GM23338 (cell line): ENCODE measurements at regions not wholly inside any gene's neighbourhood (a gene's known extent, or its start where the extent isn't known, plus 50 kb on each side); places are given as distances from the start of the nearest gene placed in this dataset.

ENCODE experiments used
- ATAC-seq: fragments of 200-7000 bp; cut with Tn5 transposase; 3 replicates; pipeline ENCODE4 v1.9.1; 2020
- DNase-seq: peaks from one replicate; pipeline ENCODE4 v3.0.0-alpha.2; 2015; ENCODE audit warnings: low spot score
- H2AFZ ChIP-seq: fragments of 200-600 bp; sonication (generic); 2 replicates; pipeline ENCODE4 v1.8.0; 2016; ENCODE audit warnings: antibody characterized with exemption, mild to moderate bottlenecking, moderate library complexity
- H3F3A ChIP-seq: fragments of 200-600 bp; sonication (generic); replicated peaks from 2 replicates; pipeline ENCODE4 v1.8.0; 2017; ENCODE audit warnings: antibody characterized with exemption, mixed run types, low read depth
- H3K27ac ChIP-seq: fragments of 200-600 bp; sonication (generic); 2 replicates; pipeline ENCODE4 v1.6.1; 2016; ENCODE audit warnings: low read depth
- H3K27me3 ChIP-seq: fragments of 200-600 bp; sonication (generic); 2 replicates; pipeline ENCODE4 v1.8.0; 2016; ENCODE audit warnings: mild to moderate bottlenecking, mixed run types, moderate library complexity; ENCODE audit not compliant: insufficient read depth
- H3K36me3 ChIP-seq: fragments of 200-600 bp; sonication (generic); 2 replicates; pipeline ENCODE4 v1.8.0; 2016; ENCODE audit warnings: mild to moderate bottlenecking; ENCODE audit not compliant: insufficient read depth
- H3K4me1 ChIP-seq: fragments of 200-600 bp; sonication (generic); 2 replicates; pipeline ENCODE4 v1.8.0; 2016; ENCODE audit warnings: mild to moderate bottlenecking, moderate library complexity; ENCODE audit not compliant: insufficient read depth
- H3K4me2 ChIP-seq: fragments of 200-600 bp; sonication (generic); 2 replicates; pipeline ENCODE4 v1.7.1; 2017; ENCODE audit warnings: mixed run types
- H3K4me3 ChIP-seq: fragments of 200-600 bp; sonication (generic); 2 replicates; pipeline ENCODE4 v1.6.1; 2016; ENCODE audit warnings: mixed run types
- H3K79me2 ChIP-seq: fragments of 200-600 bp; sonication (generic); replicated peaks from 2 replicates; pipeline ENCODE4 v1.8.0; 2017; ENCODE audit warnings: mild to moderate bottlenecking; ENCODE audit not compliant: insufficient read depth
- H3K9me2 ChIP-seq: fragments of 200-600 bp; sonication (generic); 2 replicates; pipeline ENCODE4 v1.8.0; 2017; ENCODE audit not compliant: insufficient read depth
- H4K20me1 ChIP-seq: fragments of 200-600 bp; sonication (generic); replicated peaks from 2 replicates; pipeline ENCODE4 v1.8.0; 2017; ENCODE audit warnings: mild to moderate bottlenecking; ENCODE audit not compliant: insufficient read depth
- H3K27ac Mint-ChIP-seq: 2 replicates; pipeline ENCODE4 v1.8.0; 2020; ENCODE audit warnings: inconsistent platforms, mild to moderate bottlenecking, moderate library complexity, mixed read lengths
- H3K27me3 Mint-ChIP-seq: 3 replicates; pipeline ENCODE4 v1.8.0; 2022; ENCODE audit warnings: low read depth, mild to moderate bottlenecking, moderate library complexity, mixed read lengths, inconsistent platforms; ENCODE audit not compliant: insufficient read depth, poor library complexity
- H3K36me3 Mint-ChIP-seq: 3 replicates; pipeline ENCODE4 v1.8.0; 2021; ENCODE audit warnings: low read depth, mild to moderate bottlenecking, inconsistent platforms, moderate library complexity, mixed read lengths
- H3K4me1 Mint-ChIP-seq: 3 replicates; pipeline ENCODE4 v1.8.0; 2020; ENCODE audit warnings: mild to moderate bottlenecking, inconsistent platforms, mixed read lengths
- H3K4me3 Mint-ChIP-seq: 3 replicates; pipeline ENCODE4 v1.8.0; 2021; ENCODE audit warnings: moderate library complexity, mild to moderate bottlenecking, inconsistent platforms, mixed read lengths
- H3K9me3 Mint-ChIP-seq: 3 replicates; pipeline ENCODE4 v1.8.0; 2020; ENCODE audit warnings: moderate library complexity, mild to moderate bottlenecking, inconsistent platforms, mixed read lengths
- EZH2 ChIP-seq: fragments of 200-600 bp; sonication (generic); IDR thresholded peaks from one replicate; pipeline ENCODE4 v1.8.0; 2017; ENCODE audit warnings: antibody characterized with exemption, mild to moderate bottlenecking, low read depth; ENCODE audit not compliant: unreplicated experiment
- EZH2phosphoT487 ChIP-seq: fragments of 200-600 bp; sonication (generic); IDR thresholded peaks from one replicate; pipeline ENCODE4 v1.8.1; 2018; ENCODE audit warnings: antibody characterized with exemption; ENCODE audit not compliant: unreplicated experiment
- NANOG ChIP-seq: IDR thresholded peaks from 2 replicates; pipeline ENCODE4 v1.6.1; 2016; ENCODE audit warnings: antibody characterized with exemption, borderline replicate concordance
- POLR2AphosphoS5 ChIP-seq: IDR thresholded peaks from 2 replicates; pipeline ENCODE4 v1.6.1; 2016; ENCODE audit warnings: antibody characterized with exemption, low read depth
- STAT1 ChIP-seq: IDR thresholded peaks from one replicate; pipeline ENCODE4 v1.6.1; 2016; ENCODE audit warnings: antibody characterized with exemption; ENCODE audit not compliant: unreplicated experiment
- ZNF114 ChIP-seq: fragments of 250-450 bp; sonication (Bioruptor Pico); IDR thresholded peaks from 2 replicates; pipeline ENCODE4 v1.5.0; 2020; ENCODE audit warnings: mild to moderate bottlenecking, moderate library complexity
- TF ChIP-seq, protein P1 (sequence below): IDR thresholded peaks from one replicate; pipeline ENCODE4 v1.6.1; 2018; ENCODE audit warnings: antibody characterized with exemption; ENCODE audit not compliant: unreplicated experiment
- TF ChIP-seq, protein P2 (sequence below): fragments of 250-450 bp; sonication (Bioruptor Pico); IDR thresholded peaks from 2 replicates; pipeline ENCODE4 v1.5.0; 2020; ENCODE audit warnings: mild to moderate bottlenecking, moderate library complexity

DNA sequence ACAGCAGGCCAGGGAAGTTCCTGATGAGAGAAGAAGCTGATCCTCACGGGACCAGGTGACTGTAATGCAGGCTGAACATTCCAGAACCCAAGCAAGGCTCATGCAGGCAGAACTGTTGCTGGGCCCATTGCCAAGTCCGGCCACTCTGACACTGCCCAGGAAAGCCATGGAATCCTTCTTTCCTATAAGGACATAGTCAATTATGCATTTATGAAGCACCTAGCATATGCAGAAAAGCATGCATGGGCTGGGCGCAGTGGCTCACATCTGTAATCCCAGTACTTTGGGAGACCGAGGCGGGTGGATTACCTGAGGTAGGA, 83.7 kb upstream of the SLC1A3 start:
- H3K27me3 Mint-ChIP-seq: peaks cover 5% of the 10 kb centered on the region

More for the DNA sequence above, 83.7 kb upstream of the SLC1A3 start:
- H3K4me2 ChIP-seq: no peak overlapping the region
- ATAC-seq: no peak
- no peaks in the 10 kb centered on the region for H3K36me3 Mint-ChIP-seq
- peaks cover 10% of the 10 kb centered on the region for H3K9me2 ChIP-seq
- no peaks in the 10 kb centered on the region for H3K36me3 ChIP-seq
- H3K4me3 Mint-ChIP-seq: no peak overlapping the region
- no peaks in the 10 kb centered on the region for H3K79me2 ChIP-seq
- no peaks in the 10 kb centered on the region for H4K20me1 ChIP-seq
- H3K9me3 Mint-ChIP-seq: no peaks in the 10 kb centered on the region
- no peak overlapping the region for H3K27ac ChIP-seq
- H3K4me3 ChIP-seq: no peak overlapping the region
- no peak overlapping the region for H3K27ac Mint-ChIP-seq
- H3F3A ChIP-seq: no peaks in the 10 kb centered on the region
- H3K4me1 ChIP-seq: no peaks in the 10 kb centered on the region
- TF ChIP-seq EZH2 (no peak), POLR2AphosphoS5 (no peak), STAT1 (no peak), NANOG (no peak), EZH2phosphoT487 (no peak), ZNF114 (no peak)
- TF ChIP-seq, protein P1, sequence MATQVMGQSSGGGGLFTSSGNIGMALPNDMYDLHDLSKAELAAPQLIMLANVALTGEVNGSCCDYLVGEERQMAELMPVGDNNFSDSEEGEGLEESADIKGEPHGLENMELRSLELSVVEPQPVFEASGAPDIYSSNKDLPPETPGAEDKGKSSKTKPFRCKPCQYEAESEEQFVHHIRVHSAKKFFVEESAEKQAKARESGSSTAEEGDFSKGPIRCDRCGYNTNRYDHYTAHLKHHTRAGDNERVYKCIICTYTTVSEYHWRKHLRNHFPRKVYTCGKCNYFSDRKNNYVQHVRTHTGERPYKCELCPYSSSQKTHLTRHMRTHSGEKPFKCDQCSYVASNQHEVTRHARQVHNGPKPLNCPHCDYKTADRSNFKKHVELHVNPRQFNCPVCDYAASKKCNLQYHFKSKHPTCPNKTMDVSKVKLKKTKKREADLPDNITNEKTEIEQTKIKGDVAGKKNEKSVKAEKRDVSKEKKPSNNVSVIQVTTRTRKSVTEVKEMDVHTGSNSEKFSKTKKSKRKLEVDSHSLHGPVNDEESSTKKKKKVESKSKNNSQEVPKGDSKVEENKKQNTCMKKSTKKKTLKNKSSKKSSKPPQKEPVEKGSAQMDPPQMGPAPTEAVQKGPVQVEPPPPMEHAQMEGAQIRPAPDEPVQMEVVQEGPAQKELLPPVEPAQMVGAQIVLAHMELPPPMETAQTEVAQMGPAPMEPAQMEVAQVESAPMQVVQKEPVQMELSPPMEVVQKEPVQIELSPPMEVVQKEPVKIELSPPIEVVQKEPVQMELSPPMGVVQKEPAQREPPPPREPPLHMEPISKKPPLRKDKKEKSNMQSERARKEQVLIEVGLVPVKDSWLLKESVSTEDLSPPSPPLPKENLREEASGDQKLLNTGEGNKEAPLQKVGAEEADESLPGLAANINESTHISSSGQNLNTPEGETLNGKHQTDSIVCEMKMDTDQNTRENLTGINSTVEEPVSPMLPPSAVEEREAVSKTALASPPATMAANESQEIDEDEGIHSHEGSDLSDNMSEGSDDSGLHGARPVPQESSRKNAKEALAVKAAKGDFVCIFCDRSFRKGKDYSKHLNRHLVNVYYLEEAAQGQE: no peak
- TF ChIP-seq, protein P2, sequence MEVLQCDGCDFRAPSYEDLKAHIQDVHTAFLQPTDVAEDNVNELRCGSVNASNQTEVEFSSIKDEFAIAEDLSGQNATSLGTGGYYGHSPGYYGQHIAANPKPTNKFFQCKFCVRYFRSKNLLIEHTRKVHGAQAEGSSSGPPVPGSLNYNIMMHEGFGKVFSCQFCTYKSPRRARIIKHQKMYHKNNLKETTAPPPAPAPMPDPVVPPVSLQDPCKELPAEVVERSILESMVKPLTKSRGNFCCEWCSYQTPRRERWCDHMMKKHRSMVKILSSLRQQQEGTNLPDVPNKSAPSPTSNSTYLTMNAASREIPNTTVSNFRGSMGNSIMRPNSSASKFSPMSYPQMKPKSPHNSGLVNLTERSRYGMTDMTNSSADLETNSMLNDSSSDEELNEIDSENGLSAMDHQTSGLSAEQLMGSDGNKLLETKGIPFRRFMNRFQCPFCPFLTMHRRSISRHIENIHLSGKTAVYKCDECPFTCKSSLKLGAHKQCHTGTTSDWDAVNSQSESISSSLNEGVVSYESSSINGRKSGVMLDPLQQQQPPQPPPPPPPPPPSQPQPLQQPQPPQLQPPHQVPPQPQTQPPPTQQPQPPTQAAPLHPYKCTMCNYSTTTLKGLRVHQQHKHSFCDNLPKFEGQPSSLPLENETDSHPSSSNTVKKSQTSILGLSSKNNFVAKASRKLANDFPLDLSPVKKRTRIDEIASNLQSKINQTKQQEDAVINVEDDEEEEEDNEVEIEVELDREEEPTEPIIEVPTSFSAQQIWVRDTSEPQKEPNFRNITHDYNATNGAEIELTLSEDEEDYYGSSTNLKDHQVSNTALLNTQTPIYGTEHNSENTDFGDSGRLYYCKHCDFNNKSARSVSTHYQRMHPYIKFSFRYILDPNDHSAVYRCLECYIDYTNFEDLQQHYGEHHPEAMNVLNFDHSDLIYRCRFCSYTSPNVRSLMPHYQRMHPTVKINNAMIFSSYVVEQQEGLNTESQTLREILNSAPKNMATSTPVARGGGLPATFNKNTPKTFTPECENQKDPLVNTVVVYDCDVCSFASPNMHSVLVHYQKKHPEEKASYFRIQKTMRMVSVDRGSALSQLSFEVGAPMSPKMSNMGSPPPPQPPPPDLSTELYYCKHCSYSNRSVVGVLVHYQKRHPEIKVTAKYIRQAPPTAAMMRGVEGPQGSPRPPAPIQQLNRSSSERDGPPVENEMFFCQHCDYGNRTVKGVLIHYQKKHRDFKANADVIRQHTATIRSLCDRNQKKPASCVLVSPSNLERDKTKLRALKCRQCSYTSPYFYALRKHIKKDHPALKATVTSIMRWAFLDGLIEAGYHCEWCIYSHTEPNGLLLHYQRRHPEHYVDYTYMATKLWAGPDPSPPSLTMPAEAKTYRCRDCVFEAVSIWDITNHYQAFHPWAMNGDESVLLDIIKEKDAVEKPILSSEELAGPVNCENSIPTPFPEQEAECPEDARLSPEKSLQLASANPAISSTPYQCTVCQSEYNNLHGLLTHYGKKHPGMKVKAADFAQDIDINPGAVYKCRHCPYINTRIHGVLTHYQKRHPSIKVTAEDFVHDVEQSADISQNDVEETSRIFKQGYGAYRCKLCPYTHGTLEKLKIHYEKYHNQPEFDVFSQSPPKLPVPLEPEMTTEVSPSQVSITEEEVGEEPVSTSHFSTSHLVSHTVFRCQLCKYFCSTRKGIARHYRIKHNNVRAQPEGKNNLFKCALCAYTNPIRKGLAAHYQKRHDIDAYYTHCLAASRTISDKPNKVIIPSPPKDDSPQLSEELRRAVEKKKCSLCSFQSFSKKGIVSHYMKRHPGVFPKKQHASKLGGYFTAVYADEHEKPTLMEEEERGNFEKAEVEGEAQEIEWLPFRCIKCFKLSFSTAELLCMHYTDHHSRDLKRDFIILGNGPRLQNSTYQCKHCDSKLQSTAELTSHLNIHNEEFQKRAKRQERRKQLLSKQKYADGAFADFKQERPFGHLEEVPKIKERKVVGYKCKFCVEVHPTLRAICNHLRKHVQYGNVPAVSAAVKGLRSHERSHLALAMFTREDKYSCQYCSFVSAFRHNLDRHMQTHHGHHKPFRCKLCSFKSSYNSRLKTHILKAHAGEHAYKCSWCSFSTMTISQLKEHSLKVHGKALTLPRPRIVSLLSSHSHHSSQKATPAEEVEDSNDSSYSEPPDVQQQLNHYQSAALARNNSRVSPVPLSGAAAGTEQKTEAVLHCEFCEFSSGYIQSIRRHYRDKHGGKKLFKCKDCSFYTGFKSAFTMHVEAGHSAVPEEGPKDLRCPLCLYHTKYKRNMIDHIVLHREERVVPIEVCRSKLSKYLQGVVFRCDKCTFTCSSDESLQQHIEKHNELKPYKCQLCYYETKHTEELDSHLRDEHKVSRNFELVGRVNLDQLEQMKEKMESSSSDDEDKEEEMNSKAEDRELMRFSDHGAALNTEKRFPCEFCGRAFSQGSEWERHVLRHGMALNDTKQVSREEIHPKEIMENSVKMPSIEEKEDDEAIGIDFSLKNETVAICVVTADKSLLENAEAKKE: no peak
- H2AFZ ChIP-seq: no peak overlapping the region
- peaks cover 4% of the 10 kb centered on the region for H3K4me1 Mint-ChIP-seq
- no peak for DNase-seq
- no peaks in the 10 kb centered on the region for H3K27me3 ChIP-seq
